A673 (cell line): ENCODE measurements at regions not wholly inside any gene's neighbourhood (a gene's known extent, or its start where the extent isn't known, plus 50 kb on each side); places are given as distances from the start of the nearest gene placed in this dataset.

ENCODE experiments used
- CTCF ChIP-seq: fragments of 300-800, 200-600 bp; sonication (generic); conservative IDR thresholded peaks from 2 replicates; pipeline ENCODE4 v1.5.1; 2017; ENCODE audit warnings: low read depth, mild to moderate bottlenecking, antibody characterized with exemption, low read length, moderate library complexity, mixed read lengths
- EZH2 ChIP-seq: fragments of 200-600 bp; sonication (generic); IDR thresholded peaks from 2 replicates; pipeline ENCODE4 v1.6.1; 2017; ENCODE audit warnings: borderline replicate concordance, low read depth, mild to moderate bottlenecking, mixed read lengths, antibody characterized with exemption, low read length; ENCODE audit not compliant: poor library complexity, severe bottlenecking

DNA sequence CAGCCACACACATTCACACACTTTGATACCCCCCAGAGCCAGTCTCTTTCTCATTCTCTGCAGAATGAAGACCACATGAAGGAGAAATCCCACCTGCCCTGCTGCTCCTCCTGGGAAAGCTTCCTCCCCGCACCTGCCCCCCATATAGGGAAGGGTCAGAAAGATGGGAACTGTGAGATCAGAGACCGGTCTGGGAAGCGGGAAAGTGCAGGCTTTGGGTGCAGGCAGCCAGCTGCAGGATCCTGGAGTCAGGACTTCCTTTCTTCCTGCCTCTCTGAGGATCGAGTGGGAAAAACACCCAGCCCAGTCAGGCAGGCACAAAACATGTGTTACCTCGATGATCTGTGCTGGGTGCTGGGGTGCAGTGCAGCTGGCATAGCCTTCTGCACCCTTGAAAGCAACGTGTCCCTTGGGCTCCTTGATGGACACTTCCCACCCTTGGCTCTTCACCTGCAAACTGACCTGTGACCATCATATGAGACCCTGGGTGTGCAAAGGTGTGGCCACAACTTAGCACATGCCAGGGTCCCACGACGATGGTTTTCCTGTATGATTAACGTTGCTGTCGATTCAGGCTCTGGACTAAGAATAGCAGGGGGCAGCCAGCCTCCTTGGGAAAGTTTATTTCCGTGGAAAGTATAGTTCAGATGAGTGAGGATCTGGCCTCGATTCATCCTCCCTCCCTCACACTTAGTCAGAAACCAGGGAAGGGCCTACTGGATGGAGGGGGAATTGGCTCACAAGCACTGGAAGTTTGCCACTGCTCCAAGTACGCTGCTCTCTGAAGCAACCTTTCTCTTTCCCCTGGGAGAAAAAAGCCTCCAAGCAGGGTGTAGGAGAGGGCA, 105.4 kb upstream of the MED13L start:
- TF ChIP-seq CTCF (no peak), EZH2 (no peak)
